ENCODE measurements at regions not wholly inside any gene's neighbourhood (a gene's known extent, or its start where the extent isn't known, plus 50 kb on each side); places are given as distances from the start of the nearest gene placed in this dataset.

GRCh38 chr15:98288091-98288590 is 327.6 kb downstream of the ARRDC4 start:
- TF ChIP-seq POU6F1 (CRISPR knock-in tag; IDR thresholded peaks at IDR 0.05; ENCODE audit: borderline replicate concordance, low read depth) (no peak), ARNTL (CRISPR knock-in tag; IDR thresholded peaks at IDR 0.05; ENCODE audit: borderline replicate concordance, low read depth) (no peak), CSRNP3 (CRISPR knock-in tag; IDR thresholded peaks at IDR 0.05) (no peak), CREB5 (CRISPR knock-in tag; IDR thresholded peaks at IDR 0.05; ENCODE audit: low read depth) (no peak), PPARA (CRISPR knock-in tag; IDR thresholded peaks at IDR 0.05; ENCODE audit: borderline replicate concordance) (no peak), ZC3H10 (CRISPR knock-in tag; IDR thresholded peaks at IDR 0.05) (no peak), TSHZ2 (CRISPR knock-in tag; IDR thresholded peaks at IDR 0.05) (no peak), PATZ1 (CRISPR knock-in tag; IDR thresholded peaks at IDR 0.05; ENCODE audit: borderline replicate concordance) (no peak)
